NCI-H748 treated with DMSO at 0.1 percent for 48 hours (cell line): ENCODE measurements at regions not wholly inside any gene's neighbourhood (a gene's known extent, or its start where the extent isn't known, plus 50 kb on each side); places are given as distances from the start of the nearest gene placed in this dataset.
A peak's percentile ranks its signal among the peaks of the same experiment; 100 is the strongest.

ENCODE experiments used
- DNase-seq: peaks from one replicate; lab custom pipeline; 2025; lab: John Stamatoyannopoulos, UW

- DNase-seq: no peak
These were observed 419.3 kb upstream of the ADAMTS16 start for GRCh38 chr5:4720831-4721230.

DNA sequence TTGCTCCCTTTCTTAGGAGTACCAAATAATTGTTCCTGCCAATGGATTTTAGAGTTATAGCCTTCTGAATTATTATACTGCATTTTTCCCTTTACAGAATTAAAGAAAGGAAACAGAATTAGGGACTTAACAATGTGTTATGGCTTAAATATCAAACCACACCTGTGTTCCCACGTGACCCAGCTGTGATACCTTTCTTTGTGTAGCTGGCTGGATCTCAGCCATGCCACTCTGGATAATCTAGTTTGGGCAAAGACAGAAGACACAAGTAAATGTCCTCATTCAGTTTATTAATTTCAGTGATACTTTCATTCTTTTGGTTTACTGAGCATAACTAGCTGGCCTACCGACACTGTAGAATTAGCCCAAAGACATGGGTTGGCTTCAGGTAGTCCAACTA is 417.2 kb upstream of the ADAMTS16 start:
- no peak for DNase-seq

- no peak for DNase-seq
These were observed 414.5 kb upstream of the ADAMTS16 start for GRCh38 chr5:4725594-4725993.

GRCh38 chr5:4730279-4730678 is 409.9 kb upstream of the ADAMTS16 start:
- no peak for DNase-seq

DNA sequence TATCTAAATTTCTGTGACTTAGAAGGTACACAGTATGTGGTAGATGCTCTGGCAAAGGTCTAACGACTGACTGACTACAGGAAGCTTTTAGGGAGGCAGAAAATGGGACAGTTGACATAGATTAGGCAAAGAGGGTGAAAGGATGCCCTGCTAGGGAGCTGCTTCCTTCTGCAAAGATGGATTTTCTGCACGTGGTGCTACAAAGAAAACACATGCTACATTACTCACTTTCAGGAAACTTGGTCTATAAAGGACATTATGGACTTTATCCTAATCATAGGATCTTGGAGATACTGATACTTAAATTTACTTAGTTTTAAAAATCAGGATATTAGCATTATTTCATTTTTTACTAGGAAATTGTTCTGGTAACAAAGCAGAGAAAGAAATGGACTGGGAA is 405.8 kb upstream of the ADAMTS16 start:
- no peak for DNase-seq

- no peak for DNase-seq
These were observed 404.9 kb upstream of the ADAMTS16 start for GRCh38 chr5:4735261-4735660.

GRCh38 chr5:4737868-4738267 is 402.3 kb upstream of the ADAMTS16 start:
- no peak for DNase-seq

- no peak for DNase-seq
These were observed 401.8 kb upstream of the ADAMTS16 start for GRCh38 chr5:4738298-4738697.

GRCh38 chr5:4740156-4740555 is 400.0 kb upstream of the ADAMTS16 start:
- no peak for DNase-seq

GRCh38 chr5:4758550-4758949 is 381.6 kb upstream of the ADAMTS16 start:
- DNase-seq: peak; percentile 83

GRCh38 chr5:4758996-4759395 is 381.1 kb upstream of the ADAMTS16 start:
- no peak for DNase-seq

GRCh38 chr5:4762316-4762715 is 377.8 kb upstream of the ADAMTS16 start:
- DNase-seq: no peak

- DNase-seq: no peak
These were observed 374.7 kb upstream of the ADAMTS16 start for GRCh38 chr5:4765411-4765810.

DNA sequence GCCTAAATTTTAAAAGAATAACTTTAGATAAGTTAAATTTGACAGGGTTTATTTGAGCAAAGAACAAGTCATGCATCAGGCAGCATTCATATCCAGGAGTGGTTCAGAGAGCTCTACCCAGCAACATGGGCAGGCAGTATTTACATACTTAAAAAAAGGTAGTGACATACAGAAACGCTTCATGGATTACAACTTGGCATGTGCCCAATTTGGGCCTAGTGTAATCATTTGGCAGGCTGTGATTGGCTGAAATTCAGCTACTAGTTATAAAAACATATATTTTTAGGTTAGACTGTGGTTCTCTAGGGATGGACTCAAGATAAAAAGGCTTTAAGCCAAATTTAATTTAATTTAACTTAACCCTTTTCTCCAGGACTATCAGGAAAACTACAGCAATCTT is 374.0 kb upstream of the ADAMTS16 start:
- DNase-seq: no peak

GRCh38 chr5:4772591-4772990 is 367.5 kb upstream of the ADAMTS16 start:
- DNase-seq: no peak

DNA sequence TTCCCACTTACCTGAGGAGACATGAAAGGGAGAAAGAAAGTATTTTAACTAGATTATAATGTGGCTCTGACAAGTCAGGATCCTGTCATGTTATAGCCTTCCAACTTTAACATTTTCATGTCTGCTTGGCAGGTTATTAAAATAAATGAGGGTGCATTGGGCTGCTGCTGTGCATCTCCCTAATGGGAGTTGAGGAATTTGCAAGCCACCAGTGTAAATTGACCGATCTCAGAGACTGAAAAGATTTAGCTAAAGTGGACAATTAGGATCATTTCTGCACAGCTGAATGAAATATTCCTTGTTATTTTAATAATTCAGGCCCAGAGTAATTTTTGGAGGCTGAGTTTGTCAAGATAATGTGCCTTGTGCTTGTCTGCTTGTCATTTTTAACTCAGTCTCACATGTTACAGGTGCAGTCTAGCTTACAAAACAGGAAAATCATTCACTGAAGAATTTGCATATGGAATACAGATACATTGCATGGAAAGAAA is 366.3 kb upstream of the ADAMTS16 start:
- no peak for DNase-seq

DNA sequence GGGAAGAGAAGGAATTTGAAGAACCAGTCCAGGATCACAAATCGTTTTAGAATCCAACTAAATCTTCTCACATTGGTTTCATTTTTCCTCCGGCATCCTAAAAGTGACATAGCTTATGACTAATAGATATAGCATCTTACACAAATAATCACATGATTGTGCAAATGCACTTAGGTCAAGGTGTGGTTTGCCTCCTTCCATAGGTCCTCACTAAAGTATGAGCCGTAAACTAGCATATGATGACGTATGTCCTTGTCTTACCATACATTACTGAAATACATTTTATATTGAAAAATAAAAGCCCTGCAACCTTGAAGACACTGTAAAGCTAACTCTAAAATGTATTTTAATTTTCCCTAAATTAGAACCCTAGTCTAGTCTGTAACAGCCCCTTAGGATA is 362.7 kb upstream of the ADAMTS16 start:
- no peak for DNase-seq

DNA sequence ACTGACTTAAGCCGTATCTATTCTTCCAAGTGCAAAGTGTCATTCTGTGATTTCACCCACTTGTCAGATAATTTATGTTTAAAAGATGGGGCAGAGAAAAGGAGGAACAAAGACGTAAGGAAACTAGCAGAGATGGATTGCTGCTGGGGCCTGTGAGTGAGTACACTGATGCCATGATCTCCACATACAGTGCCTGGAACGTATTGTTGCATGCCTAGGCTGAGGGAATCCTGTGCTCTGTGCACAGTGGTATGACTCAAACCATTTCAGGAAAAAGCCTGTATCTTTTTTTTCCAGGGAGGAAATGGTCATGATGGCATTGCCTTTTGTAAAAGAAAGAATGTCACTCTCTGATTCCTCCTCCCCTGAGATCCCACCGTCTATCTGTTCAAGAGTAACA is 359.5 kb upstream of the ADAMTS16 start:
- DNase-seq: no peak

GRCh38 chr5:4781299-4781698 is 358.8 kb upstream of the ADAMTS16 start:
- no peak for DNase-seq

GRCh38 chr5:4785971-4786370 is 354.2 kb upstream of the ADAMTS16 start:
- DNase-seq: no peak

DNA sequence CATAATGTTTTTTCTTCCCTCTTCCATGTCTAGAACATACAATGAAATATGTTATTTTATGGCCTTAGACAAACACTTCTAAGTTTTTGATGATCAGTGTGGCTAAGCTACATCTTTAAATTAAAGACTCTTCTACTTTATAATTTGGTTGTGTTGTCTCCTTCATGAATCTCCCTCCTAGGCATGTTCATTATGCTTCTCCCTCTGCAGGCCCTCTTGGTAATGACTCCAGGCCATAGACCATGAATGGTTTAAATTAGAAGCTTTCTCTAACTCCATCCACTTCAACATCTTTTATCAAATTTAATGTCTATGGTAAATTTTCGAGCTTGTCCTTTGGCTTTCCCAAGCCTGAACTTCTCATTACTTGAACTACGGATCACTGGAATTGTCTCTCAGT is 342.7 kb upstream of the ADAMTS16 start:
- no peak for DNase-seq

DNA sequence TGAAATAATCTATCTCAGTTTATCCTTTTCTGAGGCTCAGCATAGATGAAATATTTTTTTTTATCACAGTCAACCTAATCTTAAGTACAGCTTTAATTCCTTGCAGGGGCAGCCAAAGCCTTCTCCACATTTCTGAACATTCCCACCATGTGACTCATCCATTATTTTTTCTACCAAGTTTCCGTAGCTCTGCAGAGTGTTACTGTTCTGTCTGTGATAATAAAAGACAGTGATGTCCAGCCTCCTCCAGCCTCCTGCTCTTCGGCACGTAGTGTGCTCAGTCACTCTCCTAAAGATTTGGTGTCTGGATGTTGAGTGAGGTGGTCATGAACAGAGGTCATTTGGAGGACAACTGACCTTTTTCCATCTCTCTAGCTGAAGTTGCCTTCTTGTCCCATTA is 338.1 kb upstream of the ADAMTS16 start:
- no peak for DNase-seq

DNA sequence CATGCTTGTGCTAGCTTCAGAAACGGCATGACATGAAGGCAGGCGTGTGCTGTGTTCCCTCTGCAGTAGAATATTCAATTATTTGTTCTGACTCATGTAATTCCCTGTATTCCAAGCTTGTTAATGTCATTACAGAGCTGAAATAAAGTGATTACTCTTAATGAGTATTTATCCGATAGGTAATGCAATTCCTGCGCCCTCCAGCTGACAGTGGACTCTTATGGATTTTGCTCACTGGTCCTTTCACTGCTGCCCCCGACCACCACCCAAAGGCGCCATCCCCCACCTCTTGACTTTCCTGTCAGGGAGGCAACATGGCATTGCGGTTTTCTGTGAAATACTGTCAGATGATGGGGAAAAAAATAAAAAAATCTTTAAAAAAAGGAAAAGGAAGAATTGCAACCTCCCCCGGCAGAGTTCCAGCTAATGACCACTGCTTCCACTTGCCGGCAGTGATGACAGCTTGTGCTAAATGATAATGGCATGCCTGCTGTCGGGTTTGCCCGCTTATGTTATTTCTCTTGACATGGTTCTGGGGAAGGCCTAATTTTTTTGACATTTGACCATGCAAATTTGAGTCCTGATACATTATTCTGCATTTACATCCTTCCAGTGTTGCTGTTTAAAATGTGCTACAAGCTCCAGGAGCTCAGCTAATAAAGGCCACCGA is 335.3 kb upstream of the ADAMTS16 start:
- no peak for DNase-seq

DNA sequence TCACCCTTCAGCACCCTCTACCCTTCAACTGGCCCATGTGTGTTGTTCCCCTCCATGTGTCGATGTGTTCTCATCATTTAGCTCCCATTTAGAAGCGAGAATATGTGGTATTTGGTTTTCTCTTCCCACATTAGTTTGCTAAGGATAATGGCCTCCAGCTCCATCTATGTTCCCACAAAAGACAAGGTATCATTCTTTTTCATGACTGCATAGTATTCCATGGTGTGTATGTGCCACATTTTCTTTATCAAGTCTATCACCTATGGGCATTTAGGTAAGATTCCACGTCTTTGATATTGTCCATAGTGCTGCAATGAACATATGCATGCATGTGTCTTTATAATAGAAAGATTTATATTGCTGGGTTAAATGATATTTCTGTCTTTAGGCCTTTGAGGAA is 325.1 kb upstream of the ADAMTS16 start:
- DNase-seq: no peak
